GM18951 (cell line): ENCODE measurements at regions not wholly inside any gene's neighbourhood (a gene's known extent, or its start where the extent isn't known, plus 50 kb on each side); places are given as distances from the start of the nearest gene placed in this dataset.

Experiments used
- POLR2A ChIP-seq: IDR thresholded peaks from 4 replicates; pipeline ENCODE4 v1.6.1; 2011; ENCODE audit warnings: mild to moderate bottlenecking; ENCODE audit not compliant: insufficient read length, insufficient read depth; ENCODE audit errors: extremely low read depth
- in situ Hi-C: fragments of 300-500 bp; cut with MboI; formaldehyde crosslinking; loops from one replicate; pipeline ENCODE4 v1.12.0; 2022; ENCODE audit warnings: low sequenced_read_pairs, mixed read lengths, inconsistent platforms; ENCODE audit not compliant: unreplicated experiment

DNA sequence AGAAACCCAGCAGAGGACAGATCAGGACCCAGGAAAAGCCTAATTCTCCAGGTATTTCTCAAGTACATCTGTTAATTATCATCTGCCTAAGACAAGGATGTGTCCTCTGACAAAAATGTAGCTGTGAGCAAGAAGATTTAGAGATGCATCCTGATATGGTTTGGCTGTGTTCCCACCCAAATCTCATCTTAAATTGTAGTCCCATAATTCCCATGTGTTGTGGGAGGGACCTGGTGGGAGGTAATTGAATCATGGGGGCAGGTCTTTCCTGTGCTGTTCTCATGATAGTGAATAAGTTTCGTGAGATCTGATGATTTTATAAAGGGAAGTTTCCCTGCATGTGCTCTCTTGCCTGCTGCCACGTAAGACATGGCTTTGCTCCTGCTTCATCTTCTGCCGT, 381.8 kb downstream of the BUD13 start:
- in situ Hi-C loops, result no loop called here
- no peak for TF ChIP-seq POLR2A

DNA sequence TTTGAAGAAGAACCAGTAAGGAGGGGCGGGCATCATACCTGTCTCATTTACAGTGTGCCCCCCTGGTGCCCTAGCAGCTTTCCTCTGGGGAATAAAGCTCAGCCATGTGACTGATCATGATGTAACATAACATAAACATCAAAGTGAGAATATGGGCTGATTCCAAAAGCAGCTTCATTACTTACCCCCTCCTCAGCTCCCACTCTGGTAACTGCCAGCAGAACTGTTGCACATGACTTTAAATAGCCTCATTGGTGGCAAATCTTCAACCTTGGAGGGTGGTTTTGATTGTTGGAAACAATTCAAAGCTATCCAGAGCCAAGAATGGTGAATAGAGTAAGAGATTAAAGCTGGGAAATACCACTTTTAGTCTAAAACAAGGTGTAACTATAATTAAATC, 384.6 kb downstream of the BUD13 start:
- in situ Hi-C loops, result no loop called here
- TF ChIP-seq POLR2A, result no peak

DNA sequence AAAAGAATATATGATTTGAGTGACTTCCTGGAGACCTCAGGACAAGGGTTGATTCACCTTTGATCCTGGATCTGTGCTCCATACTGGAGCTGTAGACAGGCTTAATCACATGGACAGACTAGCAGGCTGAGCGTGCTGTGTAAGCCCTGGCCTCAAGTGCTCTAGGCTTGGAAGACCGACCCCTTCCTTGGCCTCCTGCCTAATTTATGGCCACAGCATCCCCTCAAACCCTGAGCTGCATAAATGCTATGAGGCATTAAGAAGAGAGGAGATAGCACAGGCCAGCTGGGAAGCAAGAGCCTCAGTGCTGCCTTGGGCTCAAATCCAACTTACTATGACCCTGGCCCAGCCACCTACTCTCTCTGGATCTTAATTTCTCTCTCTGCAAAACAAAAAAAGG, 385.1 kb downstream of the BUD13 start:
- in situ Hi-C loops, result no loop called here
- no peak for TF ChIP-seq POLR2A

DNA sequence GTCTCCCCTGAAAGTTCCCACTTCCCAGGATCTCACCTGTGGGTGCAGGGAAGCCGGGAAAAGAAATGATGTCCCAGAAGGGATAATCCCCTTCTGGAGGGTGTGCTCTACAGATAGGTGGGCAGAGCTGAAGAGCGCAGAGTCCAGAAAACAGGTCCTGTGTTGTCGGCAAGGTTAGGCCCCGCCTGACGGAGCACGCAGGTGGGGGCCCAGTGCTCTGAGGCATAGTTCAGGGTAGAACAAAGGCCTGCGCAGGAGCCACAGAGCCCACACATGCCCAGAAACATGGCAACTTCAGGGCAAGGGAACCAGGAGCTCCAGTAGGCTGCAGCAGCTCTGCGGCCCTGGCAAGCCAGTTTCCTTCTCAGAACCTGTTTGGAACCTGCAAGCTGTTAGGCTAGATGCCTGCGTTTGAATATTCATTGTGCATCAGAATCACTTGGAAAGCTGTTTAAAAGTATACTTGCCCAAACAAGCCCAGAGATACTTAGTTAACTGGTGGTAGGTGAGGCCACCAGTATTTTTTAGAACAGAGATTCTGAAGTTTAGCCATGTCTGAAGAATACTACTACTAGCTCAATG, 386.6 kb downstream of the BUD13 start:
- no peak for TF ChIP-seq POLR2A
- in situ Hi-C loops, result no loop called here

DNA sequence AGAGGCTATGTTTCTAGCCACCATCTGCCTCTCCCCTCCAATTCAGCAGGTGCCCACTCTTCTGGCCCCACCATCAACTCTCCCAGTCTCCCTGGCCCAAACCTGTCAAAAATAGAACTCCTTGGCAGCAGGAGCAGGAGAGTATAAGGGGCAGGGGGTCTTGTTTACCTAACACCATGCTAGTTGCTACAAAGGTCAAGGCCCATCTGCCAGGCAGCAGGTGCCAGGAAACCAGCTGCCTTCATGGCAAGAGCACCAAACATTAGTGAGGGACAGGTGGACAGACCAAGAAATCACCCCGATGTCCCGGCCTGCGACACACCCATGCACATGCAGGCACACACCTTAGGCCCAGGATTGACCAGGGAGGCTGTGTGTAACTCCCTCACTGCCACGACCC, 387.9 kb downstream of the BUD13 start:
- TF ChIP-seq POLR2A, result no peak

DNA sequence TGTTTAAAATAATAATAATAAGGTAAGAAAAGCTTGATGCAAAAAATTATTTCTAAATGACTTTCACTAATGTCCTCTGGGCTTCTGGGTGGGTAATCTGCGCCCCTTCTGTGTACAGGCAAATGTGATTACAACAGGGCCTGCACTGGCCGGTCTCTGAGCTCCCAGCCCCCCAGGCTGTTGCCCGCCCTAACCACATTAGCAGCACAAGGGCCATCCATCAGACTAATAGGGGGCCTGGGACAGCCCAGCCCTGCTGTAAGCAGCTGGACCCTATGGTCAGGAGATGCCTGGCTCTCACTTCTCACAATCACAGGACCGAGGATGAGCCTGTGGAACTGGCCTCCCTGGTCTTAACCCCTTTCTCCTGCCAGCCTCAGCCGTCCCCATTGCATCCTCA, 388.4 kb downstream of the BUD13 start:
- no peak for TF ChIP-seq POLR2A
- in situ Hi-C loops, result no loop called here

More for the DNA sequence above, 387.9 kb downstream of the BUD13 start:
- in situ Hi-C loops, result no loop called here

DNA sequence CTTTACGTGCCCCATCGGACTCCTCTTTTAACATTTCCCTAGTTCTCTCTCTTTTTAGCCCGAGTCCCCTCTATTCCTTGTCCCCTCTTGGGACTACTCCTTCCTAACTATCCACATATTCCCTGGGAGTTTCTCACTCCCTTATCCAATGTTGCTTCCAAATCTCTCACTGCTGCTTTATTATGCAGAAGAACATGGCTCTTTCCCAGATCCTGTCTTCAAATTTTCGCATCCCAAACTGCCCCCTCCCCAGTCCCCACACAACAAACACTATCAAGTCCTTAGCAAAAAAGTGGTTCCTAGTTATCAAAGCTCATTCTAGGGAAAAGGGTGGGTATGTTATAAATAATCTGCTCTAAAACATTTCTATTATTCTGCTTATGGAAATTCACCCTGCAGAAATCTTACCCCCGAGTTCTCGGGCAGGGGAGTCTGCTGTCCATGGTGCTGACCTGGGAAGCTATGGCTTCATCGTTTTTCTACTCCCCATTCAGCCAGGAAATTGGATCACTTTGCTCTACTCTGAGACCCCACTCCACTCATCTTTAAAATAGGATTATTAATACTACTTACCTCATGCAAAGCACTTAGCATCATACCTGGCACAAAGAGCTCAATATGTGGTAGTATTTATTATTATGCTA, 393.5 kb downstream of the BUD13 start:
- no peak for TF ChIP-seq POLR2A
- in situ Hi-C loops, result no loop called here

DNA sequence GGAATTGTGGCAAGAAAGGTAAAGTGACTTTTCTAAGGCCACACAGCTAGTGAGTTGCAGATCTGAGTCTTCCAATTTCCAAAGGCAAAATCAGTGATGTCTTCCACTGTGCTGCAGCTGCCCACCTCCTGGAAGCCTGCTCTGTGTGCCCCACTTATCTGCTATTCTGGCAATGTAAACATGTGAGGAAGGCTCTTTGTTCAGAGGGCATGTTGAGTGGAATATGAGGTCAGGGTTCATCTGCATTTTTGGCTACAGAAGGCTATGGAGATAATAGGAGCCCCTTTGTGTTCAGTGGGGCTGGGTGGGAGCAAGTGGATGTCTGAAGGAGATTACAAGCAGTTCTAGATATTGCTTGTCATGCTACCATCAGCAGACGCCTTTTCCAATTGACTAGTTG, 396.2 kb downstream of the BUD13 start:
- in situ Hi-C loops, result no loop called here
- no peak for TF ChIP-seq POLR2A

DNA sequence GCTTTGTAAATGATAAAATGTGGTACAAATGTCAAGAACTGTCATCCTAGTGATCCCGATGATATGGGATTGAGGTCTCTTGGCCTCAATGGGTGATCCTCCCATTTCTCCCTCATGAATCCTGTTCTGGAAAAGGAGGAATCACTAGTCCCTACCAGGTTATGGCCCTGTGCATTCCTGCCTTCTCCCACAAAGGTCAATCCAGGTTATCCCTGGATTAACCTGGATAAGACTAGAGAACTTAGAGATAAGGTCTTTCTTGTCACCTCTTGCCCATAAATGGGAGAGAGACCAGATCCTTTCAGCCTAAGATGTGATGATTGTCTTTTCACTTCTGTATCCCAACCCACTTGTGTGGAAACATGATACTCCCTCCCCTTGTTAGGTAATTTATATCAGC, 396.7 kb downstream of the BUD13 start:
- in situ Hi-C loops, result no loop called here

DNA sequence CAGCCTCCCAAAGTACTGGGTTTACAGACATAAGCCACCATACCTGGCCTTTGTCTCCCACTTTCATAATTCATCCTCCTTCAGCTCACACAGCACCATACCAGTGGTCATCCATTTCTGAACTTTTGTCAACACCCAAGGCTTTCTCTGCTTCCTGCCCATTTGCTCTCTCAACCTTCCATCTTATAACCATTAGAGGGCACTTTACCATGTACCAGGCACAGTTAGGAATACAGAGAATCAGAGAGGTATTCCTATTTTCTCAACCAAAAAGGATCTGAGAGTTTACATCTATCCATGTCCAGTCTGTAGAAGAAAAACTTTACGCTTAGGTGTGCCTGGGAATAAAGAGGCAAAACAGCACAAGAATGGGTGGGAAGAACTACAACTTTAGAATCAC, 397.6 kb downstream of the BUD13 start:
- in situ Hi-C loops, result no loop called here
- no peak for TF ChIP-seq POLR2A

More for the DNA sequence above, 396.7 kb downstream of the BUD13 start:
- TF ChIP-seq POLR2A, result no peak

DNA sequence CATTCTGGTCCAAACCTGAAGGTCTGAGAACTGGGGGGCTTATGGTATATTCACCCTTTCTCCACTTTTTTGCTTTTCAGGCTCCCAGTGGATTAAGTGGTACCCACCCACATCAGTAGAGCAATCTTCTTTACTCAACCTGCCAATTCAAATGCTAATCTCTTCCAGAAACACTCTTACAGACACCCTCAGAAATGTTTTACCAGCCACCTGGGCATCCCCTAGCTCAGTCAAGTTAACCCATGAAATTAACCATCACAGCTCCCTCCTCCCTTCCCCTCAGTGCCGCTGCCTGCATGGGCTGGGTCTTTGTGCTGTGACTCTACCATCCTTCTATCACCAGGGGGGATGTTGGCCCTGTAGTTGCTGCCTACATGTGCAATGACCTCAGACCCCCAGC, 398.7 kb downstream of the BUD13 start:
- TF ChIP-seq POLR2A, result no peak
- in situ Hi-C loops, result no loop called here

DNA sequence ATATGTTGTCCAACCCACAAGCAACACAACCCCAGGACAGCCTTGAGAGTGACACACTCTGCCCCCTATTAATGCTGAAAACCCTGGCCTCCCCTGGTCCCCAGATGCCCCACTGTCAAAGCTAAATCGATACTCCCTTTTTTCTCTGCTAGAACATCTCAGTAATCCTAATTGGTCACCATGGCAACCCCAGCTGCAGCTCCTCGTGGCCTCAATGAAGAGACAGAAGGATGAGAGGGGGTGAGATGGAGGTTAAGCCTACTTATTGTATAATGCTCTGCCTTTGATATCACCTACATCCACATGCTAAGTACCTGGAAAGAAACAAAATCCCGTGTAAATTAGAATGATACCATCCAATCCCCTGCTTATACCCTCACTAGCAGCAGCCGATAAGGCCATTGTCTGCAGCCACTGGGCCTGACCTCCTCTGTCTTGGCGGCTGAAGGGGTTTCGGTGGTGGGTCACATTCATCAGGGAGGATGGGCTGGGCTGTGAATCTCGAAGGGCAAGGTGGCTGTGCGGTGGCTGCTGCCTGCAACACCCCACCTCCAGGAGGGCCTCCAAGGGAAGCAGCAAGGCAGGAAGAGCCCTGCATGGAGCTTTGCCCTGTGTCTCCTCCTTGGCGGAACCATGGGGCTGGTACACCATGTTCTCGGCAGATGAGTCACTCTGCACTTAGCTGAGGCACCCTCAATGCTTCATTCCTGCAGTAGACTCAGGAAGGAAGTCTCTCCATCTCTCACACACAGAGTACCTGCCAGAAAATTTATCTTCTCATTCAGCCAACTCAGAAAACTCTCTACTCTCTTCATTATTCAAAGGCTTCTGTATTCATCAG, 399.5 kb downstream of the BUD13 start:
- in situ Hi-C loops, result no loop called here

DNA sequence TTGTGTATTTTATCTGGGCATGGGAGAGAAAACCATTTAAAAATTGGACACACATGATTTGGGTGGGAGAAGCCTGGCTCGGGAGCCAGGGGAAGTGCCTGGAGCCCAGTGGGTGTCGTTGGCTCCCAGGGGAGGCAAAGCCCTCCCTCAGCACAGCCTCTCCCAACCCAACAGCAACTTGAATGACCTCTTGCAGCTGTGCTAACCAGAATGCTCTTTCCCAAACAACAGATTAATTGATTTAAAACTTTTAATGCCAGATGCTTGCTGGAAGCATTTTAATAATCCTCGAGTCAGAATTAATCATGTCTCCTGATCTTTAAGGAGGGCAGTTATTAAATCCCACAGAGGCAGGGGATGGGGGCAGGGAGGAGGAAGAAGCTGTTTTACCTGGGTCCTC, 401.6 kb downstream of the BUD13 start:
- no peak for TF ChIP-seq POLR2A
- in situ Hi-C loops, result no loop called here

More for the DNA sequence above, 399.5 kb downstream of the BUD13 start:
- TF ChIP-seq POLR2A, result no peak

DNA sequence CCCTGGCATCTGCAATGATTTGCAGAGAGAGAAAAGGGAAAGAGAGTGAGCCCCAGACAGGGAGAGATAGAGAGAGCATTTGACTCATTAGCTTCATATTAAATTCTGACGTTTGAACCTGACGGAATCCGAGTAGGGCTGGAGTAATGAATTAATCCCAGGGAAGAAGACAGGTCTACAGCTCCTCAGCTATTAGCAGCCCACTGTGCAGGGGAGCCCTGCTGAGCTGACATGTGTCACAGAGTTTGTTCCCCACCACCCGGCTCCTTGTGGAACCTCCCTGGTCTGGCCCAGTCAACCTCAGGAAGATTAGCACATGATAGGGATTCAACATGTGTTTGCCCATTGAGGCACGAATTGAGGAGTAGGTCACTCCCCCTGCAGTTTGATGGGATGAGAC, 404.0 kb downstream of the BUD13 start:
- in situ Hi-C loops, result no loop called here
- no peak for TF ChIP-seq POLR2A
